ENCODE measurements at regions not wholly inside any gene's neighbourhood (a gene's known extent, or its start where the extent isn't known, plus 50 kb on each side); places are given as distances from the start of the nearest gene placed in this dataset.

- TF ChIP-seq, protein P1, sequence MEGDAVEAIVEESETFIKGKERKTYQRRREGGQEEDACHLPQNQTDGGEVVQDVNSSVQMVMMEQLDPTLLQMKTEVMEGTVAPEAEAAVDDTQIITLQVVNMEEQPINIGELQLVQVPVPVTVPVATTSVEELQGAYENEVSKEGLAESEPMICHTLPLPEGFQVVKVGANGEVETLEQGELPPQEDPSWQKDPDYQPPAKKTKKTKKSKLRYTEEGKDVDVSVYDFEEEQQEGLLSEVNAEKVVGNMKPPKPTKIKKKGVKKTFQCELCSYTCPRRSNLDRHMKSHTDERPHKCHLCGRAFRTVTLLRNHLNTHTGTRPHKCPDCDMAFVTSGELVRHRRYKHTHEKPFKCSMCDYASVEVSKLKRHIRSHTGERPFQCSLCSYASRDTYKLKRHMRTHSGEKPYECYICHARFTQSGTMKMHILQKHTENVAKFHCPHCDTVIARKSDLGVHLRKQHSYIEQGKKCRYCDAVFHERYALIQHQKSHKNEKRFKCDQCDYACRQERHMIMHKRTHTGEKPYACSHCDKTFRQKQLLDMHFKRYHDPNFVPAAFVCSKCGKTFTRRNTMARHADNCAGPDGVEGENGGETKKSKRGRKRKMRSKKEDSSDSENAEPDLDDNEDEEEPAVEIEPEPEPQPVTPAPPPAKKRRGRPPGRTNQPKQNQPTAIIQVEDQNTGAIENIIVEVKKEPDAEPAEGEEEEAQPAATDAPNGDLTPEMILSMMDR (IDR thresholded peaks at IDR 0.05), result no peak
- TF ChIP-seq EZH2 (IDR thresholded peaks at IDR 0.05), result no peak
Measured at GRCh38 chr12:87822923-87823322, 206.3 kb downstream of the C12orf50 start.
